K562 (cell line): ENCODE measurements at regions not wholly inside any gene's neighbourhood (a gene's known extent, or its start where the extent isn't known, plus 50 kb on each side); places are given as distances from the start of the nearest gene placed in this dataset.

Source experiments
- ATAC-seq: fragments of 200-7000 bp; cut with Tn5 transposase; 3 replicates; pipeline ENCODE4 v1.9.1; 2020; ENCODE audit warnings: moderate library complexity
- BruUV-seq: library from RNA; stranded (reverse); fragments of 400-500 nt; replicated peaks from 2 replicates; lab custom pipeline; 2021; lab: Mats Ljungman, UMichigan
- CTCF ChIA-PET: fragments of 300-600 bp; formaldehyde crosslinking; extraction: SDS; loops from one replicate; lab custom pipeline; 2021; ENCODE audit warnings: low intra/inter-chr PET ratio; lab: Yijun Ruan, JAX
- POLR2A ChIA-PET: fragments of 300-600, 350-650 bp; sonication (Branson Sonifier 250); formaldehyde crosslinking; extraction: SDS; loops from one replicate; lab custom pipeline; 2021; ENCODE audit warnings: antibody characterized with exemption, inconsistent platforms; lab: Yijun Ruan, JAX
- DNase-seq, 4 experiments: peaks; one replicate each; pipeline versions ENCODE4 v3.0.0 to v3.0.0-alpha.2; 2011 to 2018; ENCODE audit warnings: low spot score in 3 of 4, mixed read lengths in 3 of 4; ENCODE audit errors: extremely low read depth in 1 of 4
- FAIRE-seq: peaks from 2 replicates; lab custom pipeline; 2011; peaks lifted over from hg19 to GRCh38; lab: Jason Lieb, UNC
- H2AFZ ChIP-seq: 2 replicates; pipeline ENCODE4 v1.6.0; 2011; ENCODE audit warnings: low read depth, low read length, control low read depth, inconsistent platforms
- H3K27ac ChIP-seq: fragments of 200-600 bp; 3 replicates; pipeline ENCODE4 v1.8.0; 2011; ENCODE audit warnings: low read depth, mild to moderate bottlenecking, control low read depth, inconsistent platforms, low read length, moderate library complexity, mixed read lengths; ENCODE audit errors: extremely low read depth
- H3K27me3 ChIP-seq, 2 experiments: fragments of 300-600 bp in 1 of 2; 2 replicates in 1 of 2; 3 replicates in 1 of 2; pipeline versions ENCODE4 v1.6.0 to v1.8.0; 2011; ENCODE audit warnings: inconsistent platforms in 2 of 2, low read length in 2 of 2, mild to moderate bottlenecking in 1 of 2, mixed read lengths in 1 of 2, moderate library complexity in 1 of 2; ENCODE audit not compliant: control insufficient read depth in 2 of 2, insufficient read depth in 2 of 2
- H3K36me3 ChIP-seq: fragments of 300-600 bp; 3 replicates; pipeline ENCODE4 v1.8.0; 2011; ENCODE audit warnings: mild to moderate bottlenecking, low read length, inconsistent platforms; ENCODE audit not compliant: control insufficient read depth, insufficient read depth
- H3K4me1 ChIP-seq, 2 experiments: fragments of 200-600 bp in 1 of 2; replicated peaks in 1 of 2; 2 replicates in 1 of 2; 3 replicates in 1 of 2; pipeline versions ENCODE4 v1.5.1 to v1.8.0; 2011; ENCODE audit warnings: inconsistent platforms in 2 of 2, low read length in 2 of 2, mild to moderate bottlenecking in 1 of 2, mixed read lengths in 1 of 2, moderate library complexity in 1 of 2; ENCODE audit not compliant: control insufficient read depth in 2 of 2, insufficient read depth in 2 of 2
- H3K4me2 ChIP-seq: 2 replicates; pipeline ENCODE4 v1.6.1; 2011; ENCODE audit warnings: low read length, control low read depth, inconsistent platforms, mixed read lengths; ENCODE audit not compliant: insufficient read depth
- H3K4me3 ChIP-seq: fragments of 200-600 bp; sonication (generic), shearing (Covaris generic); 2 replicates; pipeline ENCODE4 v1.5.1; 2016; ENCODE audit warnings: control low read depth, inconsistent platforms
- H3K79me2 ChIP-seq: fragments of 200-600 bp; 3 replicates; pipeline ENCODE4 v1.8.0; 2011; ENCODE audit warnings: low read length, inconsistent platforms; ENCODE audit not compliant: control insufficient read depth, insufficient read depth
- H3K9ac ChIP-seq, 2 experiments: 2 replicates each; pipeline versions ENCODE4 v1.6.0 to v1.6.1; 2011; ENCODE audit warnings: low read depth in 2 of 2, low read length in 2 of 2, control low read depth in 1 of 2, inconsistent platforms in 1 of 2, mild to moderate bottlenecking in 1 of 2, mixed read lengths in 1 of 2; ENCODE audit not compliant: insufficient read depth in 1 of 2
- H3K9me1 ChIP-seq: one replicate; pipeline ENCODE4 v1.6.0; 2011; ENCODE audit warnings: inconsistent platforms, mild to moderate bottlenecking, low read length, moderate library complexity; ENCODE audit not compliant: control insufficient read depth, insufficient read depth
- H3K9me3 ChIP-seq: replicated peaks from 2 replicates; pipeline ENCODE4 v1.5.1; 2011; ENCODE audit warnings: low read depth, low read length, inconsistent platforms; ENCODE audit not compliant: control insufficient read depth, insufficient read depth
- H4K20me1 ChIP-seq: replicated peaks from 2 replicates; pipeline ENCODE4 v1.6.1; 2011; ENCODE audit warnings: low read length, inconsistent platforms, mixed read lengths; ENCODE audit not compliant: control insufficient read depth, insufficient read depth
- EP300 ChIP-seq: IDR thresholded peaks from 2 replicates; pipeline ENCODE4 v1.6.1; 2012; ENCODE audit warnings: low read length, improper control_type of control experiment
- EP400 ChIP-seq: fragments of 450-650 bp; IDR thresholded peaks from 2 replicates; pipeline ENCODE4 v1.6.1; 2017; ENCODE audit warnings: antibody characterized with exemption, mild to moderate bottlenecking, moderate library complexity
- GABPB1 ChIP-seq: sonication (generic); formaldehyde crosslinking; IDR thresholded peaks from 2 replicates; pipeline ENCODE4 v1.8.0; 2022; ENCODE audit warnings: mild to moderate bottlenecking, missing genetic modification reagents
- GATAD2A ChIP-seq: fragments of 450-650 bp; IDR thresholded peaks from 2 replicates; pipeline ENCODE4 v1.6.1; 2017
- HDAC6 ChIP-seq: IDR thresholded peaks from 2 replicates; pipeline ENCODE4 v1.6.1; 2012; ENCODE audit warnings: low read depth, mild to moderate bottlenecking, control low read depth, inconsistent platforms, low read length, moderate library complexity
- HIVEP1 ChIP-seq: fragments of 250-450 bp; sonication (Bioruptor Pico); IDR thresholded peaks from 2 replicates; pipeline ENCODE4 v1.4.0; 2020; ENCODE audit warnings: mild to moderate bottlenecking
- HNRNPK ChIP-seq: fragments of 200-400 bp; formaldehyde crosslinking; IDR thresholded peaks from one replicate; pipeline ENCODE4 v1.6.1; 2018; ENCODE audit warnings: mild to moderate bottlenecking, low read depth, low read length; ENCODE audit not compliant: poor library complexity, severe bottlenecking
- HSF4 ChIP-seq: fragments of 250-450 bp; sonication (Bioruptor Pico); IDR thresholded peaks from 2 replicates; pipeline ENCODE4 v2.1.2; 2022; ENCODE audit warnings: mild to moderate bottlenecking, moderate library complexity, borderline replicate concordance
- KAT2B ChIP-seq: IDR thresholded peaks from one replicate; pipeline ENCODE4 v1.6.1; 2012; ENCODE audit warnings: low read depth, mild to moderate bottlenecking, control low read depth, inconsistent platforms, low read length, moderate library complexity
- NONO ChIP-seq, 2 experiments: fragments of 200-400 bp in 1 of 2; fragments of 450-650 bp in 1 of 2; formaldehyde crosslinking in 1 of 2; IDR thresholded peaks; 2 replicates each; pipeline ENCODE4 v1.6.1; 2017; ENCODE audit warnings: low read depth in 2 of 2, mild to moderate bottlenecking in 2 of 2, moderate library complexity in 2 of 2, low read length in 1 of 2
- PHTF2 ChIP-seq: fragments of 250-450 bp; sonication (Bioruptor Pico); IDR thresholded peaks from 2 replicates; pipeline ENCODE4 v1.5.0; 2021; ENCODE audit warnings: mild to moderate bottlenecking
- RBFOX2 ChIP-seq: fragments of 200-400 bp; formaldehyde crosslinking; IDR thresholded peaks from 2 replicates; pipeline ENCODE4 v1.6.1; 2017; ENCODE audit warnings: low read depth, mild to moderate bottlenecking, low read length, moderate library complexity
- SETDB1 ChIP-seq: IDR thresholded peaks from one replicate; pipeline ENCODE4 v1.6.1; 2012; ENCODE audit warnings: low read length, control low read depth, inconsistent platforms
- SRSF1 ChIP-seq: fragments of 200-400 bp; formaldehyde crosslinking; IDR thresholded peaks from 2 replicates; pipeline ENCODE4 v1.6.1; 2017; ENCODE audit warnings: mild to moderate bottlenecking, low read depth, low read length, moderate library complexity
- SRSF7 ChIP-seq: fragments of 200-400 bp; formaldehyde crosslinking; optimal IDR thresholded peaks from 2 replicates; pipeline ENCODE3; 2017; ENCODE audit warnings: mild to moderate bottlenecking, low read depth, low read length
- TAF15 ChIP-seq: fragments of 200-400 bp; formaldehyde crosslinking; IDR thresholded peaks from 2 replicates; pipeline ENCODE4 v1.6.1; 2017; ENCODE audit warnings: mild to moderate bottlenecking, low read depth, low read length, moderate library complexity
- TCFL5 ChIP-seq: fragments of 250-450 bp; sonication (Bioruptor Pico); conservative IDR thresholded peaks from 2 replicates; pipeline ENCODE4 v1.6.1; 2021; ENCODE audit warnings: mild to moderate bottlenecking, moderate library complexity, matching md5 sums
- WGBS: fragments of 100-300 bp; shearing (Covaris generic); methylation state at CpG from one replicate; pipeline ENCODE4 v1.1.6; 2016; ENCODE audit warnings: low coverage, mixed read lengths; ENCODE audit not compliant: insufficient coverage; ENCODE audit errors: missing lambda C conversion rate; 5-methylcytosine and 5-hydroxymethylcytosine counted together
- in situ Hi-C: fragments of 300-500 bp; cut with MboI; formaldehyde crosslinking; loops from 4 replicates; pipeline ENCODE4 v1.15.0; 2018; ENCODE audit warnings: inconsistent platforms, mixed read lengths
- intact Hi-C: fragments of 100-400 bp; cut with micrococcal nuclease; formaldehyde crosslinking; loops from 2 replicates; pipeline ENCODE4 v1.14.2; 2022
- TF ChIP-seq, protein P1 (sequence below): fragments of 250-450 bp; sonication (Bioruptor Pico); IDR thresholded peaks from 2 replicates; pipeline ENCODE4 v1.5.0; 2021; ENCODE audit warnings: mild to moderate bottlenecking, moderate library complexity
- TF ChIP-seq, protein P2 (sequence below): sonication (generic); formaldehyde crosslinking; IDR thresholded peaks from 2 replicates; pipeline ENCODE4 v1.8.1; 2023; ENCODE audit warnings: mild to moderate bottlenecking, missing genetic modification reagents

DNA sequence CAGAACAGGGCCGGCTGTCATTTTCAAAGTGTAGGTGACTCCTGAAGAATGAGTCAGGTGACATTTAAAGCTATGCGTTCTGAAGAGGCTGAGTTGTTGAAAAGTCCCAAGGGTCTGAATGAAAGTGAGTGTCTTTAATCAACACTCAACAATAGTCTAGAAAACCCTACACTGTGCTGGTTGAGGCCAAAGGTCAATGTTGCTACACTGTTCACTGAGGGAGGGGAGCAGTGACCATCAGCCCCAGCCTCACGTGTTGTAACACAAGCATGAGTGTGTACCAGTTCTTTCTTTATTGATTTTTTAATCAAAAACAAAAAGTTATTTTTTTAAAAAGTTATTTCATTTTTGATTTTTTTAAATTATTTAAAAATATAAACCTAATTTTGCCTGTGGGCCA lies 418.8 kb upstream of the LRFN5 start:
- H3K27me3 ChIP-seq, result no peaks in the 10 kb centered on the region
- no peaks in the 10 kb centered on the region for H3K79me2 ChIP-seq
- no peak overlapping the region for H3K27ac ChIP-seq
- DNase-seq (no peak), FAIRE-seq (no peak), ATAC-seq (no peak)
- H4K20me1 ChIP-seq, result no peaks in the 10 kb centered on the region
- no peak overlapping the region for H3K4me3 ChIP-seq
- TF ChIP-seq GATAD2A (no peak), SRSF1 (no peak), HDAC6 (no peak), TAF15 (no peak), HSF4 (no peak), NONO (IDR thresholded peaks at IDR 0.05; ENCODE audit: low read depth in 2 of 2, low read length in 1 of 2) (no peak), SRSF7 (no peak), HNRNPK (no peak), GABPB1 (CRISPR knock-in tag) (no peak), KAT2B (no peak), PHTF2 (CRISPR knock-in tag) (no peak), TCFL5 (CRISPR knock-in tag) (no peak), RBFOX2 (no peak), HIVEP1 (CRISPR knock-in tag) (no peak), EP300 (no peak), SETDB1 (no peak), EP400 (no peak)
- TF ChIP-seq, protein P1, sequence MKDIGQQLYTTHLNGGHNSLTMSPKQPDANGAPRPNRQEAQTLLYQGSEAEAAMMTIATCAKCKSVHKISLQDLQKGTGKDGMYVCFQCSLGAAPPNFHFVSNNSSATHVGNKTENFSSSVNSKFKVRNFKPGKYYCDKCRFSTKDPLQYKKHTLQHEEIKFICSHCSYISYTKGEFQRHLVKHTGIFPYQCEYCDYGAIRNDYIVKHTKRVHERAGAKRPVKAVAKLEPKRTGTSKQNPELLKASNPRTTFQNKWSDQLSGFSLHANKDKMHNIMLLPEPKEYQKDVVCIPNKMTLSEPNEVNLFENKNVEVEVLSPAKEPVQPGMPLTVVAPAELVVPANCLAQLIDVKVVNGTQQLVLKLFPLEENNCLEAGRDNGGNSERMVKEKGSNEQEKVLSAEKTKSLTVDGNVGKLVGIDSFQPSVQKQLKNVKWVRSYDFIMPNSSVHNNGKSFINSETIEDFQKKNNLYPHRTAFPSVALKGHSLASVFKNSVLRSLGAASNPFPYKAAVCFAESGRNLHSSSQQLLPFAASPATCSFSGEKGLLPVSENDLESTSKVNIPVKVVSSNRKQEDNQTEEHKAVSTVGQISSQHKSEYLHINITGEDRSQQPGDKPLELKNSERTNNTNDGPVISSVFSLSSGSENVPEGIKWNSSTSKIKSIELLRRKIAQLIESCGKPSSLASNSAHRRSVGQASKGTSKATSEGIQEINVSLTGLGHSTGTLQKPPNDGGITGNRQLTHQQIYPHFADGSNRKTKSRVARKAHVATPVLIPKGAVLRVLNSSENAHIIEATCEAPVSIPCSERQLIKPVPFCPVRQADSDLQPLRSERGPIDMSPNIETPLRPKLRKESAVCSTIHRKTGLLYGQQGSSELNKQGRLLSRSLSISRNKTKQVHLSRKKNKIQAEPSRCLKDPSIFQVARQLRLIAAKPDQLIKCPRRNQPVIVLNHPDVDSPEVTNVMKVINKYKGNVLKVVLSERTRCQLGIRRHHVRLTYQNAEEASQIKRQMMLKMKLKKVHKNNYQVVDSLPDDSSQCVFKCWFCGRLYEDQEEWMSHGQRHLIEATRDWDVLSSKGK, result no peak
- TF ChIP-seq, protein P2, sequence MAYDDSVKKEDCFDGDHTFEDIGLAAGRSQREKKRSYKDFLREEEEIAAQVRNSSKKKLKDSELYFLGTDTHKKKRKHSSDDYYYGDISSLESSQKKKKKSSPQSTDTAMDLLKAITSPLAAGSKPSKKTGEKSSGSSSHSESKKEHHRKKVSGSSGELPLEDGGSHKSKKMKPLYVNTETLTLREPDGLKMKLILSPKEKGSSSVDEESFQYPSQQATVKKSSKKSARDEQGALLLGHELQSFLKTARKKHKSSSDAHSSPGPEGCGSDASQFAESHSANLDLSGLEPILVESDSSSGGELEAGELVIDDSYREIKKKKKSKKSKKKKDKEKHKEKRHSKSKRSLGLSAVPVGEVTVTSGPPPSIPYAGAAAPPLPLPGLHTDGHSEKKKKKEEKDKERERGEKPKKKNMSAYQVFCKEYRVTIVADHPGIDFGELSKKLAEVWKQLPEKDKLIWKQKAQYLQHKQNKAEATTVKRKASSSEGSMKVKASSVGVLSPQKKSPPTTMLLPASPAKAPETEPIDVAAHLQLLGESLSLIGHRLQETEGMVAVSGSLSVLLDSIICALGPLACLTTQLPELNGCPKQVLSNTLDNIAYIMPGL (CRISPR knock-in tag), result no peak
- no peaks in the 10 kb centered on the region for H3K4me1 ChIP-seq
- no TSS peak for BruUV-seq
- no peak overlapping the region for H3K4me2 ChIP-seq
- H2AFZ ChIP-seq, result no peak overlapping the region
- in situ Hi-C loops (no loop called here), intact Hi-C loops (no loop called here)
- ChIA-PET CTCF (no interaction called here), POLR2A (no interaction called here)
- no peaks in the 10 kb centered on the region for H3K9me3 ChIP-seq
- no peaks in the 10 kb centered on the region for H3K9me1 ChIP-seq
- no peak overlapping the region for H3K9ac ChIP-seq
- 0% methylated on average over 1 of the region's 3 CpGs for WGBS
- H3K36me3 ChIP-seq, result no peaks in the 10 kb centered on the region
